ENCODE measurements at regions not wholly inside any gene's neighbourhood (a gene's known extent, or its start where the extent isn't known, plus 50 kb on each side); places are given as distances from the start of the nearest gene placed in this dataset.

- peak; percentile 60 to 72 for DNase-seq
Measured at GRCh38 chr2:7825591-7826312, 856.1 kb upstream of the ID2 start.

- no peak for DNase-seq
Measured at GRCh38 chr2:7826656-7827055, 855.2 kb upstream of the ID2 start.

DNA sequence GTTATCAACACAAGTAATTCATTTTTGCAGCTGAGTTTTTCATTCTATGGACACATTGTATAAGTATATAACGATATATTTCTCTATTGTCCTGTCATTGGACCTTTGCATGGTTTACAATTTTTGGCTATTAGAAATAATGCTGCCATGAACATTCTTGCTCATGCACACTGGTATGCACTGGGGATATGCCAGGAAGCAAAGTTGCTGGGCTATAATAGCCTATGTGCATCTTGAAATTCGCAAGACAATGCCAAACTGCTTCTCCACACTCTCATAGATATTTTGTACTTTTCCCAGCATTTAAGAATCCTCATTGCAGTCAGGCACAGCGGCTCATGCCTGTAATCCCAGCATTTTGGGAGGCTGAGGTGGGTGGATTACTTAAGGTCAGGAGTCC is 852.6 kb upstream of the ID2 start:
- no peak for DNase-seq

DNA sequence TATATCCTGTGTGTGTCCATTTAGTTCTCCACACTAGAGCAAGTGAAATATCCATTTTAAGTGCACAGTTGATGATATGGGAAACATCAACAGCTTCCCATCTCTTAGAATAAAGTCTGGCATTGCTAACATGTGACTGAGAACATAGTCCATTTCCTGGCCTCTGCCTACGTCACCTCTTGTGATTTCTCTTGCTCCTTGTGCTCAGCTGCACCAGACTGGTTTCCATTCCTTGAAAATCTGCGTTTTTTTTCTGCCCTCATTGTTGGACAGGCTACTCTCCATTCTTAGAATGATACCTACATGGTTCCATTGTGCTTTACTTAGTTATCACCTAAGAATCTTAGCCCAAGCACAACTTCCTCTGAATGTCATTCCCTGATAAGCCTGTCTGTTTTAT is 851.2 kb upstream of the ID2 start:
- DNase-seq: no peak

- DNase-seq: no peak
Measured at GRCh38 chr2:7835151-7835550, 846.7 kb upstream of the ID2 start.

DNA sequence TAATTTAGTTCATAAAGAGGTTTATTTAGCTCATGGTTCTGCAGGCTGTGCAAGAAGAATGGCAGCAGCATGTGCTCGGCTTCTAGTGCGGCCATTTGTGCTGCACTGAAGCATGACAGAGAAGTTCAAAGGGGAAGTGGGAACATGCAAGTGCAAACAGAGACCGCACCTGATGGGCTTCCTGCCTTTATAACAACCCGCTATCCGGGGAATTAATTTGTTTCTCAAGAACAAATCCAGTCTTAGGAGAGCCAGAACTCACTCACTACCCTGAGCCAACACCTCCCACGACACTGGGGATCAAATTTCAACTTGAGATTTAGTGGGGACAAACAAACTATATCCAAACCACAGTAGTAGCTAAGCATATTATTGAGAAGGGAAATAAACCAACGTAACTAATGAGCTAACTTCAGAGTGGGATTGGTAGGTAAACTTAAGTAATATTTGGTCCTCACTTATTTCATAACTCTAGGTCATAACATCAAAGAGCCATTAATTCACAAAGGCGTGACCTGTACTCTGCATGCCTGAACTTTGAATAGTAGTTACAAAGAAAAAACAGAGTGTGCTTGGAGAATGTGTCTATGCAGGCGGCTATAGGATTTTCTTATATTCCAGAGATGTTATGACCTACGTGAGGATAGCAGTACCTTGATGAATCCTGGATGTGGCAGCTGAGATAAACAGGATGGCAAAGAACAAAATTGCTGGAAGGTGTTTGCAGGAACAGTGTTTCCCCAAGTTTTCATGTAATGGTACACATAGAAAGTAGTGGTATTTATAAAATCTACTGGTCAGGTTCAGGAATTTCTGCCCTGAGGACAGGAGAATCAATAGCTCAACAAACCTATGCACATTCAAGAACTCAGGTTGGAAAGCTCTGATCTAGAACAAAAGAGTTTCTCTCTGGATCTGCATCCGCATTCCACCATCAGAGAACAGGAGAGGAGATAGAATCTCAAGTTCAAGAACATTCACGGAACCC is 845.9 kb upstream of the ID2 start:
- DNase-seq: no peak

- no peak for DNase-seq
Measured at GRCh38 chr2:7837237-7837760, 844.6 kb upstream of the ID2 start.

DNA sequence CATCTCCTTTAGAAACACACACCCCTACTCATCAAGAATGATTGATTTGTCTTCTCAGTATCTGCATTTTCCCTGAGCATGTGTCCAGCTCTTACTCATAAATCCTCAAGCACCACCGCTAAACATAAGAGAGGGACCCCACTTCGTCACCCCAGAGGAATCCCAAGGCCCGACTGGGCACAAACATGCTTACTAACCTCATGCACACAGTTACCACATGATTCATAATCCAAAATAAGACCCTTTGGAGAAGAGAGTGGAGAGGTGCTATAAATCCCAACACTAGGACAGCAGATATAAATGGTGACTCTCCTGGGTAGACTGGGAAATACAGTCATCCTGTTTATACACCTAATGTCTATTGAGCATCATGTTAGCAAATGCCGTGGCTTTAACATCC is 843.2 kb upstream of the ID2 start:
- DNase-seq: no peak

GRCh38 chr2:7840651-7841380 is 841.0 kb upstream of the ID2 start:
- DNase-seq: no peak

DNA sequence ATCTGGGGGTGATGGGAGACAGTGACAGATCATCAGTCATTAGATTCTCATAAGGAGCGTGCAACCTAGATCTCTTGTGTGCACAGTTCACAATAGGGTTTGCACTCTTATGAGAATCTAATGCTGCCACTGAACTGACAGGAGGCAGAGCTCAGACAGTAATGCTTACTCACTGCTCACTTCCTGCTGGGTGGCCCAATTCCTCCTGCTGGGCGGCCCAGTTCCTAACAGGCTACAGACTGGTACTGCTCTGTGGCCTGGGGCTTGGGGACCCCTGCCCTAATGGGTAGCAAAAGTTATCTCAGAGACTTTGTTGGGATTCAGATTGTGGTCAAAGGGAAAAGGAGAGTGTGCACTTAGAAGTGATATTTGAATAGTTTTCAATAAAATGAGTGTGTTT is 840.1 kb upstream of the ID2 start:
- DNase-seq: no peak

DNA sequence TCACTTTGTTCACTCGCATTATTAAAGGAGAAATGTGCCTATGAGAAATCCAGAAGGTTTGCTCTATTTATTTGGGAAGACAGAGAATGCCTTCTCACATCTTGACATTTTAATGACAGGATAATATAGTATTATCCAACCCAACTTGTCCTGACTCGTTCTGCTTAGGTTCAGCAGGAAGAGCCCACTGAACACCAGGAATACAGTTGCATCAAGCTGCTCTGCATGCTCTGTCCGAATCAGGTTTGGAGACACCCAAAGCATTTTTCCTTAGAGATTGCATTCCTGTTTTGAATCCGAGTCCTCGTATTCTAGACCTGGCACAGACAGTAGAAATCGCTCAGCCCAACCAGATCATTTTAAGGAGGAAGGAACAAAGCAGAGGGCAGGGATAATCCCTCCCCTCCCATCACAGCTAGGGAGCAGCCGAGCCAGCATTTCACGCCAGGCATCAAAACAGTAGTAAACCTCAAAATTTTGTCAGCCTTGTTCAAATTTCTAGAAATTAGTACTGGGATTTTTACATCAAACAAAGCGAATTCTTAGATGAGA is 837.4 kb upstream of the ID2 start:
- DNase-seq: no peak

DNA sequence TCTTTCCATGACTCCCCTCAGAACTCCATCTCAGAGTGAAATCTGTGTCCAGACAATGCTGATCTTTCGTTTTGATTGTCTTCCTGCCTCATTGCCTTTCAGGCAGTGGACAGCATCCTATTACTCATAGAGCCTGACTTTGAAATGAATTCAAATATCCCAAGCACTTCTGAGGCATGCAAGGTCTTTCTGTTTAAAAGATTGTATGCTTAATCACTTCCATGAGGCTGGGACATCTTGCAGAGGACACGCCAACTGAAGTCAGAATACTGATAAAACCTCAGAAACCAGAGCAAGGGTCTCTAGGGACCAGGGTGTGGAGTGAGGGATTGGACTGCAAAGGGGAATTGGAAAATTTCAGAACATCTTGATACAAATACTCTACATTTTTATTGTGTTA is 836.5 kb upstream of the ID2 start:
- no peak for DNase-seq

DNA sequence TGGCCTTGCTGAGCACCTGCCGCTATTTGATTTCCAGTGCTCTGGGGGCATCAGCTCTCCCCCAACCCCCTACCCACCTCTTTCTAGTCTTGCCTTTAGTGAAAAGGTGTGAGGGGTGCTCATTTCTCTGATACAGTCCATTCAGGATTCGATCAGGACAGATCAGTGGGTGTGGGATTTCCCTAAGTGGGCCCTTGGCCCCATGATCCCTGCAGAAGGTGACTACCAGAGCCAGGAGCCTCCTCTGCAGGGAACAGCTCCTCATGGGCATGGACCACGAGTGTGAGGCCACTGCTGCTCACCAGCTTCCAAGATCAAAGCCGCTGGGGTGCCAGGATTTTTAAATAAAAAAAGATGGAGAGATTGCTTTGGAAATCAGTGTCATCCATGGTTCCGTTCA is 835.2 kb upstream of the ID2 start:
- no peak for DNase-seq

GRCh38 chr2:7847321-7847720 is 834.5 kb upstream of the ID2 start:
- no peak for DNase-seq

DNA sequence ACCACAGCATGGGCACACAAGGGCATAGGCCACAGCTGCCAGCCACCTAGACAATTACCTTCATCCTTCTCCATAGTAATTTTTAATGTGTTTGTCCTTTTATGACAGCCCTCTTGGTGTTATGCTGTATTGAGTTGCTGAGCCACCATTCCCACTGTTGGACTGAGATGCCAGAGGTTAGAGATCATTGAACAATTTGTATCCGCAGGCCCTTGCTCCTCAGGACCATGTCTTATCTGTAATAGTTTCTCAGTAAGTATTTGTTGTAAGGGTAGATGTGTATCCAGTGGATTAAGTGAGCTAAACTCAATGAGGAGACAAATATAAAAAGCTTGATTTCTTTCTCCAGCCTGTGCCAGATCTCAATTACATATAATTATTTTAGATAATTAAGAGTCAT is 832.8 kb upstream of the ID2 start:
- no peak for DNase-seq

GRCh38 chr2:7849531-7849930 is 832.3 kb upstream of the ID2 start:
- no peak for DNase-seq

DNA sequence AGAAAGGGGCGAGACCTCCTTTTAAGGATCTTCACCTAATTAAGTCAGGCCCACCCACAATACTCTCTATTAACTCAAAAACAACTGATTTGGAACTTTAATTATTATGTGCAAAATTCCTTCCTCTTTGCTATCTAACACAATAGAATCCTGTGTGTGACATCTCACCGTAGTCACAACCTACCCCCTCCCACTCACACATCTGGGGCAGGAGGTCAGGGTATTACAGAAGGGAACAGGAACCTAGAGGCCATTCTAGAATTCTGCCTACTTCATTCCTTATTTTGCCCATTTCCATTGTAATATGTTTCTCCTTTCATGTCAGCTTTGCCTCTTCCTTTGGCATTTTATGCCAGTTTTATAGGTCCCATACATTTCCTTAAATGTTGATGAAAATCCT is 829.3 kb upstream of the ID2 start:
- DNase-seq: no peak

DNA sequence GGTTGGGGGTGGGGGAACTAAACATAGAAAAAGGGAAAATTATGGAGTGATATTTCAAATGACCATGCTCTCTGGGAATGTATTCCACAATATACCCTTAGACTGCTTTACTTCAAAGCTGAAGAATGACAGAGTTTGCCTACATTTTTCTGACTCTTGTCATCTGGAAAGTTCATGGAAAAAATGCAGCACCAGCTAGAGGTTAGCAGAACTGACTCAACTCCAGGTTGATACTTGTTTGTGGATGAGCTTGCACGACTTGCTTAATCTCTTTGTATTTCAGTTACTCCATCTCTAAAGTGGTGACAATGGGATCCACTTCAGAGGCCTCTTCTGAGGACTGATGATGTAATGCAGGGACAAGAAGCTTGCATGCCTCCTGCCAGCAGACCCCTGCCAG is 824.0 kb upstream of the ID2 start:
- no peak for DNase-seq

GRCh38 chr2:7858624-7859023 is 823.2 kb upstream of the ID2 start:
- DNase-seq: no peak

DNA sequence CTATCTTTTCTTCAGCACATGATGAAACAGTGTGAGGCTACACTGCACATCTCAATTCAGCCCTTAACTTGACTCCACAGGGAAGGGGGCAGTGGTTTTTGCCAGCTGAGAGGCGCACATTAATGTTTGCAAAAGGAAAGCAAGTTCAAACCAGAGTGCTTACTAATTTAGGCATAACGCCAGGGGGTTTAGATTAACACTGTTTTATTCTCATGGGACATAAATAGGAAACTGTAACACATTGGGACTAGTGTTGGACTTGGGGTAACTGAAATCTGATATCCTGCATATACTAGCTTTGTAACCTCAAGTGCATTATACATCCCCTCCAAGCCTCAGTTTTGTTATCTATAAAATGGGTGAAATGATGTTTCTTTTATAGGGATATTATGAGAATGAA is 821.2 kb upstream of the ID2 start:
- DNase-seq: no peak

GRCh38 chr2:7861910-7862702 is 819.8 kb upstream of the ID2 start:
- no peak for DNase-seq

- no peak for DNase-seq
Measured at GRCh38 chr2:7866104-7866503, 815.8 kb upstream of the ID2 start.

Measured in activated CD4-positive, alpha-beta T cell treated with anti-CD3 and anti-CD28 coated beads, Interleukin-2, amount 50 U/mL, for 48 hours (primary cell).